ENCODE measurements at regions not wholly inside any gene's neighbourhood (a gene's known extent, or its start where the extent isn't known, plus 50 kb on each side); places are given as distances from the start of the nearest gene placed in this dataset.

GRCh38 chr20:8935878-8936277 lies 133.0 kb upstream of the PLCB4 start:
- no peak for DNase-seq

- DNase-seq, result no peak
Observed at GRCh38 chr20:8938532-8938931, 130.4 kb upstream of the PLCB4 start.

GRCh38 chr20:8940326-8940725 lies 128.6 kb upstream of the PLCB4 start:
- DNase-seq, result no peak

GRCh38 chr20:8943631-8944030 lies 125.3 kb upstream of the PLCB4 start:
- no peak for DNase-seq

GRCh38 chr20:8946036-8946940 lies 122.6 kb upstream of the PLCB4 start:
- DNase-seq, result no peak

- peak in 1 of 3 experiments; percentile 8 for DNase-seq
Observed at GRCh38 chr20:8948442-8949020, 120.4 kb upstream of the PLCB4 start.

GRCh38 chr20:8951164-8951563 lies 117.7 kb upstream of the PLCB4 start:
- peak in 1 of 3 experiments; percentile 25 for DNase-seq

- peak; percentile 45 to 91 (median 88) for DNase-seq
Observed at GRCh38 chr20:8952721-8953120, 116.2 kb upstream of the PLCB4 start.

- no peak for DNase-seq
Observed at GRCh38 chr20:8953300-8953699, 115.6 kb upstream of the PLCB4 start.

- DNase-seq, result no peak
Observed at GRCh38 chr20:8960241-8960640, 108.6 kb upstream of the PLCB4 start.

- no peak for DNase-seq
Observed at GRCh38 chr20:8963330-8963729, 105.6 kb upstream of the PLCB4 start.

GRCh38 chr20:8964959-8965562 lies 103.8 kb upstream of the PLCB4 start:
- no peak for DNase-seq

GRCh38 chr20:8967641-8968245 lies 101.1 kb upstream of the PLCB4 start:
- no peak for DNase-seq

GRCh38 chr20:8969146-8969583 lies 99.7 kb upstream of the PLCB4 start:
- no peak for DNase-seq

- DNase-seq, result no peak
Observed at GRCh38 chr20:8971669-8972316, 97.1 kb upstream of the PLCB4 start.

- DNase-seq, result no peak
Observed at GRCh38 chr20:8972963-8973705, 95.8 kb upstream of the PLCB4 start.

GRCh38 chr20:8974009-8974708 lies 94.7 kb upstream of the PLCB4 start:
- DNase-seq, result no peak

GRCh38 chr20:8981482-8981881 lies 87.4 kb upstream of the PLCB4 start:
- no peak for DNase-seq

GRCh38 chr20:8983478-8984345 lies 85.2 kb upstream of the PLCB4 start:
- no peak for DNase-seq

GRCh38 chr20:8986631-8987030 lies 82.3 kb upstream of the PLCB4 start:
- DNase-seq, result no peak

- DNase-seq, result no peak
Observed at GRCh38 chr20:8990770-8991169, 78.1 kb upstream of the PLCB4 start.

Measured in NCI-H1417 (cell line).